GM13976 (cell line): ENCODE measurements at regions not wholly inside any gene's neighbourhood (a gene's known extent, or its start where the extent isn't known, plus 50 kb on each side); places are given as distances from the start of the nearest gene placed in this dataset.
"Not testable (repeated sequence)": the region's sequence is repeated elsewhere in the genome, so short reads cannot be mapped to it uniquely, and the experiment has no call there.

Experiments
- DNase-seq: peaks from one replicate; pipeline ENCODE4 v3.0.0; 2012; ENCODE audit warnings: low spot score
- in situ Hi-C: fragments of 300-500 bp; cut with MboI; formaldehyde crosslinking; loops from one replicate; pipeline ENCODE4 v1.12.0; 2022; ENCODE audit warnings: low sequenced_read_pairs, mixed read lengths, inconsistent platforms; ENCODE audit not compliant: unreplicated experiment
- TF ChIP-seq, protein P1 (sequence below): IDR thresholded peaks from 2 replicates; pipeline ENCODE4 v1.5.1; 2012; ENCODE audit warnings: borderline replicate concordance, mild to moderate bottlenecking; ENCODE audit not compliant: insufficient read depth; ENCODE audit errors: extremely low read depth, missing control alignments, control extremely low read depth

- in situ Hi-C loops: no loop called here
- DNase-seq: no peak
- TF ChIP-seq, protein P1, sequence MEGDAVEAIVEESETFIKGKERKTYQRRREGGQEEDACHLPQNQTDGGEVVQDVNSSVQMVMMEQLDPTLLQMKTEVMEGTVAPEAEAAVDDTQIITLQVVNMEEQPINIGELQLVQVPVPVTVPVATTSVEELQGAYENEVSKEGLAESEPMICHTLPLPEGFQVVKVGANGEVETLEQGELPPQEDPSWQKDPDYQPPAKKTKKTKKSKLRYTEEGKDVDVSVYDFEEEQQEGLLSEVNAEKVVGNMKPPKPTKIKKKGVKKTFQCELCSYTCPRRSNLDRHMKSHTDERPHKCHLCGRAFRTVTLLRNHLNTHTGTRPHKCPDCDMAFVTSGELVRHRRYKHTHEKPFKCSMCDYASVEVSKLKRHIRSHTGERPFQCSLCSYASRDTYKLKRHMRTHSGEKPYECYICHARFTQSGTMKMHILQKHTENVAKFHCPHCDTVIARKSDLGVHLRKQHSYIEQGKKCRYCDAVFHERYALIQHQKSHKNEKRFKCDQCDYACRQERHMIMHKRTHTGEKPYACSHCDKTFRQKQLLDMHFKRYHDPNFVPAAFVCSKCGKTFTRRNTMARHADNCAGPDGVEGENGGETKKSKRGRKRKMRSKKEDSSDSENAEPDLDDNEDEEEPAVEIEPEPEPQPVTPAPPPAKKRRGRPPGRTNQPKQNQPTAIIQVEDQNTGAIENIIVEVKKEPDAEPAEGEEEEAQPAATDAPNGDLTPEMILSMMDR: no peak
Observed at GRCh38 chr5:164132358-164132757, 626.9 kb downstream of the MAT2B start.

DNA sequence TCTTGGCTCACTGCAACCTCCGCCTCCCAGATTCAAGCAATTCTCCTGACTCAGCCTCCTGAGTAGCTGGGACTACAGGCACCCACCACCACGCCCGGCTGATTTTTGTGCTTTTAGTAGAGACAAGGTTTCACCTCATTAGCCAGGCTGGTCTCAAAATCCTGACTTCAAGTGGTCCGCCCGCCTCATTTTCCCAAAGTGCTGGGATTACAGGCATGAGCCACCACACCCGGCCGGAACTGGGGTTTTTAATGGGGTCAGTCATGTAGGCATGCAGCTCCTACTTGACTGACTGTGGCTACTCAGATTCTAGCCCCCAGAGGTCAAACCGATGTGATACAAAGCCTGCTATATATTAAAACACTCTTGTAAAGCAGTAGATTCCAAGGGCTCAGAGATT, 631.7 kb downstream of the MAT2B start:
- in situ Hi-C loops: no loop called here
- no peak for DNase-seq
- TF ChIP-seq, protein P1: no peak

DNA sequence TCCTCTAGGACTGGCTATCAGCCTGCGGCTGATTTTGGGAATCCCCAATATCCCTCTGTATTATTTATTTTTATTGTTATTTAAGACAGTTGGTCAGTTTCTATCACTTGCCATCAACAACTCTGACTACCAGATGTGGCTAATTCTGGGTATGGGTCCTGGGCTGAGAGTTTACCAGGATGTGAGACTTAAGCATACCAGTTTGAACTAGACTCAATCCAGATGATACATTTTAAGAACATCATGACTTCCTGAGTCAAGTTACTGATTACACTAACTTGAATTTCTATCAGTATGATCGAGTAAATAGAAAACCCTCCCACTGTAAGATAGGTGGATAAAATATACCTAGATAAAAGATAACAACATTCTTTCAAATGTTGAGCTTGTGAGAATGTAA, 634.0 kb downstream of the MAT2B start:
- no peak for DNase-seq
- in situ Hi-C loops: no loop called here
- TF ChIP-seq, protein P1: no peak

DNA sequence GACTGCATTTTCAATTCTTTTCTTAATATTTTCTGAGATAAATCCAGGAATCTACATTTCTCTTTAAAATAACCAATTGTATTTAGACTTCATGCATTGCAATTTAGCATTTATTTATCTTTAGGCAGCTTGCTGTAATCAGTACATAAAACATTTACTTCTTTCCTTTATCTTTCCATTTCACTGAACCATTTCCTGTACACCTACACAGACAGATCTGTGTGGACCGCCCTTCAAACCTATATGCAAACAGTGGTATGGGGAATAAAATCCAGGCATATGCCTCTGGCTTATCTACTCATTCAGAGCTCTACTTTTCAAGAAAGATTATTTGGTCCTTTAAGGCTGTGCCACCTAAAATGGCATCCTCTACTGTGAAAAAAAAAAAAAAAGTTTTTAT, 640.0 kb downstream of the MAT2B start:
- DNase-seq: no peak
- TF ChIP-seq, protein P1: no peak
- in situ Hi-C loops: no loop called here

DNA sequence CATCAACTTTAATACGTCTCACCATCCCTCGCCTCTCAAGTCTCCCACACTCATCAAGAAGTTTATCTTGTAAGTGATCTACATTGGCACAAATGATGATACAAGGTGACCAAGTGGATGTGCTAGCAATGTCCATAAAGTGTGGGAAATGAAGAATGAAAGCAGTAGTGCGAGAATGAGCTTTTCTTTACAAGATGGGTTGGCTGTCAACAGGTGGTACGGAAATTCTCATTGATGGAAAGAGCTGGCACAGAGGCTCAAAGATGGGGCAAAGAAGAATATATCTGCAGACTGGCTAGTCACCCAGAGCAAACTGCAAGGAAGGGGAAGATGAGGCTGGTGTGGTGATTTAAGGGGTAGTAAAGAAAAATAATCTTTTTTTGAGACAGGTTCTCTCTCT, 640.8 kb downstream of the MAT2B start:
- in situ Hi-C loops: no loop called here
- no peak for DNase-seq
- TF ChIP-seq, protein P1: no peak

GRCh38 chr5:164148292-164148691, 642.9 kb downstream of the MAT2B start:
- TF ChIP-seq, protein P1: no peak
- in situ Hi-C loops: no loop called here
- no peak for DNase-seq

DNA sequence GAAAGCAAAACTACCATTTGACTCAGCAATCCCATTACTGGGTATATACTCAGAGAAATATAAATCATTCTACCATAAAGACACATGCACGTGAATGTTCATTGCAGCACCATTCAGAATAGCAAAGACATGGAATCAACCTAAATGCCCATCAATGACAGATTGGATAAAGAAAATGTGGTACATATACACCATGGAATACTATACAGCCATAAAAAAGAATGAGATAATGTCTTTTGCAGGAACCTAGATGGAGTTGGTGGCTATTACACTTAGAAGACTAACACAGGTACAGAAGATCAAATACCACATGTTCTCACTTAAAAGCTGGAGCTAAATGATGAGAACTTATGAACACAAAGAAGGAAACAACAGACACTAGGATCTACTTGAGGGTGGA, 647.1 kb downstream of the MAT2B start:
- DNase-seq, in situ Hi-C loops: not testable (repeated sequence)
